Fibroblast of the conjunctiva (primary cell): ENCODE measurements at regions not wholly inside any gene's neighbourhood (a gene's known extent, or its start where the extent isn't known, plus 50 kb on each side); places are given as distances from the start of the nearest gene placed in this dataset.

ENCODE experiments used
- DNase-seq: peaks from one replicate; pipeline ENCODE4 v3.0.0-alpha.2; 2010; ENCODE audit warnings: low read depth

DNA sequence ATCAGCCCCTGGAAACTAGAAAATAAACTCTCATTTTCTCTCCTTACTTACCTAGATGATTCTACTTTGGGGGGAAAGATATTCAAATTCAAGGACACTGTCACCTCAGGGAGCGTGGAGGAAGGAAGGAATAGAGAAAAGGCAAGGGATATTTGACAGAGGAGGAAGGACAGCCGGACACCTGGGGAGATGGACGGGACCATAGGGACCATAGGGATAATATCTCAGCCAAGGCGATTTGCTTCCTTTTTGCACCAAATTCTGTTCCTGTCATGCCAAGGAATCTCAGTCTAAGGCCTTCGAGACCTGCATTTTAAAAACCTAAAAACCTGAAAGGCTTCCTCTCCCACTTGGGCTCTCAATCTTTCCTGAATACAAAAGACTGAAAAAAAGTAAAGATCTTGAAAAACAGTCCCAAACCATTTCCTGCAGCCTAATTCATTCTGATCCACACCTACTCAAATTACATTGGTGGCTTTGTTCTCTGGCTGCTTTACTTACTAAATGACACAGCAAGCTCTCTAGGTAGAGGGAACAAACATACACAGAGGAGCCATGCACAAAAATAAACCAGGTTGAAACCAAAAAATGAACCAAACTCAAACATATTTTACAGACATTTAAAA, 73.9 kb upstream of the SLC24A5 start:
- DNase-seq = no peak

- no peak for DNase-seq
Measured at GRCh38 chr15:48049736-48050135, 71.1 kb upstream of the SLC24A5 start.

GRCh38 chr15:48052946-48053345, 67.8 kb upstream of the SLC24A5 start:
- no peak for DNase-seq

GRCh38 chr15:48058371-48058770, 62.4 kb upstream of the SLC24A5 start:
- DNase-seq = no peak

DNA sequence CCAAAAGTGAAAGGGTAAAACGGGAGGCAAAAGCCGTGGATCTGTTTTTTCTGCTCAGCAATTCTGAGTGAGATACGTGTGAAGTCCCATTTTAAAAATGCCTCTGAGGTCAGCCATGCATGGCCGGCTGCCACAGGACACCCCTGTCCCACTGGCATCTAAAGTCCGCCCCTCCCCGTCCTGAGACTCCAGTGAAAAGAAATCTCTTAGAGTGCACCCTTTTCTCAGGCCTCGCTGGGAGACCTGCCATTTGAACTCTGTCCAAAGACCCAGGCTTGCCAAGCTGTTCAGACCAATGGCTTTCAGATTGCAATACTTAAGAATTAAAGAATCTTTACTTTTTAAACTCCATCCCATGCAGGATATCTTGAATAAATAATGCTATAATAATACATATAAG, 61.0 kb upstream of the SLC24A5 start:
- no peak for DNase-seq

- DNase-seq = no peak
Measured at GRCh38 chr15:48060396-48060795, 60.4 kb upstream of the SLC24A5 start.

DNA sequence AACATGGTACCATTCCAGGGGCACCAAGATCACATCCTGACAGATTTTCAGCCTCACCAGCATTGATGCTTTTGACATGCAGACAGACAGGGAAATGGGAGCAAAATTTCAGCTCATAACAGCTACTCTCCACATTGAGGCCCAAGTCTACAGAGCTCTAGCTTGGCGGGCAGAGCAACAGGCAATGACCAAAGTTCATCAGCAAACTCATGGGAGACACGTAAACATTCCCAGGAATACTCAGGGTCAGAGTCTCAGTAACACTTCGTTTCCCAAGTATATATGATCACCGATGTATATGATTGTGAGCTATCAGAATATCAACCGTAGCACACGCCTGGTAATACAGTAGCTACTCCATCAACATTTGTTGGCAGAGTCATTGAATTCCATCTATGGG, 59.2 kb upstream of the SLC24A5 start:
- DNase-seq = no peak

DNA sequence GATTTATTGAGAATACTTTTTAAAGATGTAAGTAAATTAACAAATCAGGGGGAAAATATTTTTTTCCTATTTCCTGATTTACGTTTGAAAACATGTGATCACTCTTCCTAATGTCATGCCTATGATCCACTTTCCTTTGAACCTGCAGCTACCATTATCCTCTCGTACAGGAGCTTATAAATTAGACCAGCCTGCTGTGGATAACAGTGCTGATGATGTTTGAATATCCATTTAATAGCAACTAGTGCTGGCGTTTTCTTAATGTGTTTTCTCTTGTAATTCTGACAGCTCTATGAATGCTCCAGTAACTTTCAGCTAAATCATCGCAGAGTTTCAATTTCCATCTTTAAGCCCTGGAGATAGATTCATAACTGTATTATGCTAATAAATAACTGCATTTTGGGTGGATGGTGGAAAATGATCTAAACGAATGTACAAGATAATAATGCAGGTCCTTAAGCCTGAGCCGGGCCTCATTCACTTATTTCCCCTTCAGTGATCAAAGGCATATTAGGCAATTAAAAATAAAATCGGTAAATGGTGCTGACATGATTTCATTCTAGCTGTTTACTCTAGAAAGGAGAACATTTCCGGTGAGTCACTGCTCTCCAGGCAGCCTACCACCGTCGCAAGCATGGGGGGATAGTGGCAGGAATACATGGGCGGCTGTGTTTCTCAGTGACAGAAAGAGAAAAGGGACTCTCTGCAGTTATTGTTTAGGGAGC, 58.5 kb upstream of the SLC24A5 start:
- DNase-seq = no peak

- no peak for DNase-seq
Measured at GRCh38 chr15:48063411-48063985, 57.3 kb upstream of the SLC24A5 start.

DNA sequence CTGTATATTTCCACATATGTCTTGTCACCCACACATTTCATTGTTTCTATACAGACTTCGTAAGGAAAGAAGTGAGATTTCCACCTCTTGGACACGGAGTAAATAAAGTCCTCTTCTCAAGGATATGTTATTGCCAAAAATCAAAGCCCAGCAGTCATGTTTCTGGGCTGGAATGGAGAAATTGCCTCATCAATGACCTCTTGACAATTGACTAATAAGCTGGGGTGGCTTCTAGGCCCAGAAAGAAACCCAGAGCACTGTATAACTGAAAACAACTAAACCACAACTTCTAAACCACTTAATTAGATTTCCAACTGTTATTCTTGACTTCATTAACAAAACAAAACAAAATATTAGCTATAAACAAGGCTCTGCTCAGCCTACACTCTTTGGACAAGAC, 56.4 kb upstream of the SLC24A5 start:
- peak; percentile 3 for DNase-seq

- DNase-seq = no peak
Measured at GRCh38 chr15:48066456-48066855, 54.3 kb upstream of the SLC24A5 start.
